ENCODE measurements at regions not wholly inside any gene's neighbourhood (a gene's known extent, or its start where the extent isn't known, plus 50 kb on each side); places are given as distances from the start of the nearest gene placed in this dataset.

DNA sequence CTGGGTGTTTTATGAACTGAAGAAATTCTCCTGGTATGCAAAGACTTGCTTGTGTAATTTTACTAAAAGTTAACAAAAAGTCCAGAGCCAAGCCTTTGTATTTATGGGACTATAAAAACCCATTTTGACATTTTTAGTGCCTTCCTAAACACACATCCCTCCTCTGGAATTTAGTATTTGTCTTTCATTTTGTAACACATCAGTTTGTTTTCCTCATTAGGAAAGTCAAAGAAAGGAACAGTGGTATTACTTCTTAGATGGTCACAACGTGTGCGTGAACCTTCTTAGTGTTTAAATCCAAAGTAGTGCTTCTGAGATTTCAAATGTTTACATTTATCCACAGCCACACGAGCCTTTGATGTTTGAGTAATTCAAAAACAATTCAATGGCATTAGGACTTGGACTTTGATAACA, 103.2 kb upstream of the TMEM106B start:
- DNase-seq (no peak), ATAC-seq (ENCODE audit: low read depth) (no peak)
- Mint-ChIP-seq H3K27ac (no peak overlapping the region), H3K4me1 (peaks cover 3% of the 10 kb centered on the region), H3K27me3 (peaks cover 25% of the 10 kb centered on the region), H3K4me3 (no peak overlapping the region), H3K9me3 (no peaks in the 10 kb centered on the region), H3K36me3 (ENCODE audit: low read depth) (no peaks in the 10 kb centered on the region)
- intact Hi-C loops (cut with micrococcal nuclease), result no loop called here
- POLR2A ChIA-PET, result no interaction called here
- TF ChIP-seq, protein P1, sequence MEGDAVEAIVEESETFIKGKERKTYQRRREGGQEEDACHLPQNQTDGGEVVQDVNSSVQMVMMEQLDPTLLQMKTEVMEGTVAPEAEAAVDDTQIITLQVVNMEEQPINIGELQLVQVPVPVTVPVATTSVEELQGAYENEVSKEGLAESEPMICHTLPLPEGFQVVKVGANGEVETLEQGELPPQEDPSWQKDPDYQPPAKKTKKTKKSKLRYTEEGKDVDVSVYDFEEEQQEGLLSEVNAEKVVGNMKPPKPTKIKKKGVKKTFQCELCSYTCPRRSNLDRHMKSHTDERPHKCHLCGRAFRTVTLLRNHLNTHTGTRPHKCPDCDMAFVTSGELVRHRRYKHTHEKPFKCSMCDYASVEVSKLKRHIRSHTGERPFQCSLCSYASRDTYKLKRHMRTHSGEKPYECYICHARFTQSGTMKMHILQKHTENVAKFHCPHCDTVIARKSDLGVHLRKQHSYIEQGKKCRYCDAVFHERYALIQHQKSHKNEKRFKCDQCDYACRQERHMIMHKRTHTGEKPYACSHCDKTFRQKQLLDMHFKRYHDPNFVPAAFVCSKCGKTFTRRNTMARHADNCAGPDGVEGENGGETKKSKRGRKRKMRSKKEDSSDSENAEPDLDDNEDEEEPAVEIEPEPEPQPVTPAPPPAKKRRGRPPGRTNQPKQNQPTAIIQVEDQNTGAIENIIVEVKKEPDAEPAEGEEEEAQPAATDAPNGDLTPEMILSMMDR (IDR thresholded peaks at IDR 0.05), result no peak
- CTCF ChIA-PET, result no interaction called here

DNA sequence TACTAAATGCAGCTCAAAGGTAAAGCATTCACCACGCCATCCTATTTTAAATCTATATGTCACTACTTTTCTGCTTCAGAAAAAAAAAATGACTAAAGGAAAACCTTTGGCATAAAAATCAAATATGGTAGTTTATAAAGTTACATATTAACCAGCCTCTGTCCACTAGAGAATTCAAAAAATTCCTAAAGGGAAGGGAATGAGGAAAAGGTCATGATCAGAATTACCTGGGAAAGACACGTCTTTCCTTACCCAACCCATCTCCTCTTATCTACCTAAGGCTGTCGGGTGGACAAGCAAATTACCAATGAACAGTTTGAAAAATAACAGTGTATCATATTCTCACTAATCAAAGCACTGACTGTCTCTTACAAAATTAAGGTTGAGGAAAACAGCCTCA, 100.7 kb upstream of the TMEM106B start:
- no peak overlapping the region for H3K4me3 Mint-ChIP-seq
- H3K9me3 Mint-ChIP-seq, result no peaks in the 10 kb centered on the region
- TF ChIP-seq, protein P1 (IDR thresholded peaks at IDR 0.05), result no peak
- ATAC-seq (ENCODE audit: low read depth) (no peak), DNase-seq (no peak)
- intact Hi-C loops (cut with micrococcal nuclease), result no loop called here
- peaks cover 3% of the 10 kb centered on the region for H3K4me1 Mint-ChIP-seq
- H3K27me3 Mint-ChIP-seq, result peaks cover 29% of the 10 kb centered on the region
- ChIA-PET POLR2A (no interaction called here), CTCF (no interaction called here)
- H3K27ac Mint-ChIP-seq, result no peak overlapping the region
- no peaks in the 10 kb centered on the region for H3K36me3 Mint-ChIP-seq (ENCODE audit: low read depth)

DNA sequence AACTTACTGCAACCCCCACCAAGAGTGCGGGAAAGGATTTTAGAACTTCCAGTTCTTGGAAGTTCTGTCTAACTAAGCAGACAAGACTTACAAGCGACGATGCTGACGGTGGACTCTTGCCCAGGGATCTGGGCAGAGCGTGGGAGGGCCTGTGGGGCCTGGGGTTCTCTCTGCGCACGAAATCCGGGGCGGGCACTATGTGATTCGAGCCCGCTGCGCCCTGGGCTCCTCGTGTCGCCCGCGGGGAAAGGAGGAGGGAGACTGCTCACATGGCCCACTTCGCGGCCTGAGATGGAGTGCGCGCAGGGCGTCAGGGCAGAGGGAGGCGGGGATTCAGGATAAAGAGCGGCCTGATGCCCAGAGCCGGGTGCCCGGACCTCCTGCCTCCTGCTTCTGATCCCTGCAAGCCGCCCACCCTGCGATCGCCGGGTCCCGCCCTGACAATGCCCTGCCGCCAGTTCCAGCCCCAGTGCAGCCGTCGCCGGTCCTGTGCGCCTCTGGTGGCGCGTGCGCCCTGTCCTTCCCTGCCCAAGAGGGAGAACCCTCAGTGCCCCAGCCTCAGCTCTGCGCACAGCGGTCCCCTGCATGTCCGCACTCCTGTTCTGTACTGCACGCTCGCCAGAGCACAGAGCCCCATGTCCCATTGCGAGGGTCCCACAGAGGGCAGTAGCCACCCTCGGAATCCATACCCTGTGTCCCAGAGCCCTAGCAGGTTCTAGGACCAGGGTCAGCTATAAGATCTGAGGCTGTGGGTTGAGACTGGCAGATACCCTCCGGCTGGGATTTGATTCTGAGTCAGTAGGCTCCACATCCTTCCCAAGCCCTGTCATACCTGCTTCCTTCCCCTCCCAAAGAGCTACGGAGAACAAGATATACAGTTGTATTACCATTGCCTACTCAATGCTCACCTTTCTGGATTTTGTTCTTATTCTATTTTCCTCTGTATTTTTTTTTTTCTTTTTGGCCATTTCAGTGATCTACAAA, 99.4 kb upstream of the TMEM106B start:
- TF ChIP-seq, protein P1 (IDR thresholded peaks at IDR 0.05), result no peak
- ChIA-PET CTCF (no interaction called here), POLR2A (no interaction called here)
- Mint-ChIP-seq H3K4me1 (peaks cover 3% of the 10 kb centered on the region), H3K36me3 (ENCODE audit: low read depth) (no peaks in the 10 kb centered on the region), H3K4me3 (no peak overlapping the region), H3K27ac (no peak overlapping the region), H3K9me3 (no peaks in the 10 kb centered on the region), H3K27me3 (peaks cover 32% of the 10 kb centered on the region)
- intact Hi-C loops (cut with micrococcal nuclease), result no loop called here
- DNase-seq (no peak), ATAC-seq (ENCODE audit: low read depth) (no peak)

DNA sequence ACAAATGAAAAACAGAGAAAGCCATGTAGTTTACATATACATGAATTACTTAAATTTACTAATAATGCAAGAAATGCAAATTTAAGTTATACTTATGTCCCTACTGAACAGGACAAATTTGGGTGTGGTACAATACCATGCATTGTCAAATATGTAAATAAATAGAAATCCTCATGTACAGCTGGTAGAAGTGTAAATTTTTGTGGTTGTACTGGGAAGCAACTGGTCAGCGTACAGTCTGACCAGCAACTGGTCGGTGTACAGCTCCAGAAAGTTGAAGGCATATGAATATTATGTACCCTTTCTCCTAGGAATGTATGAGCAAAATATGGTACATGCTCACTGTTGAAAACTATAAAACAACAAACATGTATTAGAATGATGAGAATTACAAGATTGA, 93.9 kb upstream of the TMEM106B start:
- ChIA-PET POLR2A (no interaction called here), CTCF (no interaction called here)
- TF ChIP-seq, protein P1 (IDR thresholded peaks at IDR 0.05), result no peak
- Mint-ChIP-seq H3K27me3 (peaks cover 14% of the 10 kb centered on the region), H3K27ac (no peak overlapping the region), H3K4me1 (no peaks in the 10 kb centered on the region), H3K4me3 (no peak overlapping the region), H3K36me3 (ENCODE audit: low read depth) (no peaks in the 10 kb centered on the region), H3K9me3 (no peaks in the 10 kb centered on the region)
- DNase-seq (no peak), ATAC-seq (ENCODE audit: low read depth) (no peak)
- intact Hi-C loops (cut with micrococcal nuclease), result no loop called here

DNA sequence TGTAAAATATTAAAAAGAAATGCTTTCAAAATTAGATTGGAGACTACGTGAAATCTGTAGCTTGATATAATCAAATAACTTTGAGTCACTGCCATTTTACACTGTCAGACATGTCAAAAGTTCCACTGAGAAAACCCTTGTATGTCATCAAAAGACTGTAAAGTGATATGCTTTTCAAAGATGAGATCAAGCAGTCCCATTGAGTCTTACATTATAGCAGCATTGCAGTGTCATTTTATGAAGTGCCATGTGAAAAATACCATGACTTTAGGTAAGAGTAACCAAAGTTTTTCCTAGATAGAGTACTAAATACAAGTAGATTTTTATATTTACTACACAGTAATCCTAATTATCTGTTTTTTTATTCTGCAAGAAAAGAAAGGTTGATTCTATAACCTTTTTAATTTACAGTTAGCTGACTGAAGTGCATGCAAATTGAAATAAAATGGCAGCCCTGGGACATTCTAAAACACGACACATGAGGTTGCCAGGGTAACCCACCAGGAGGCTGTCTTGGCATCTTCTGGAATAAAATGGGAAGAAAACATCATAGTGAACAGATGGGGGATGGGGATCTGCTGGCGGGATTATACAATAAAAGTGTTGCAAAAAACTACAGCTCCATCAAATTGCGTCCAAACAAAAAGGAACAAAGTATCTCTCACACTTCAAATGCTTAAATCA, 91.3 kb upstream of the TMEM106B start:
- intact Hi-C loops (cut with micrococcal nuclease), result no loop called here
- H3K27me3 Mint-ChIP-seq, result peaks cover 3% of the 10 kb centered on the region
- no peaks in the 10 kb centered on the region for H3K36me3 Mint-ChIP-seq (ENCODE audit: low read depth)
- no peaks in the 10 kb centered on the region for H3K9me3 Mint-ChIP-seq
- ChIA-PET CTCF (no interaction called here), POLR2A (no interaction called here)
- TF ChIP-seq, protein P1 (IDR thresholded peaks at IDR 0.05), result no peak
- H3K27ac Mint-ChIP-seq, result no peak overlapping the region
- no peak for ATAC-seq (ENCODE audit: low read depth)
- no peaks in the 10 kb centered on the region for H3K4me1 Mint-ChIP-seq
- no peak for DNase-seq
- H3K4me3 Mint-ChIP-seq, result no peak overlapping the region

All from activated B cell treated with CpG ODN at 0.5 μM for 24 hours (primary cell).